ENCODE measurements at regions not wholly inside any gene's neighbourhood (a gene's known extent, or its start where the extent isn't known, plus 50 kb on each side); places are given as distances from the start of the nearest gene placed in this dataset.
"Not testable (repeated sequence)": the region's sequence is repeated elsewhere in the genome, so short reads cannot be mapped to it uniquely, and the experiment has no call there.

- DNase-seq, result no peak
Measured at GRCh38 chr2:194054313-194054712, 1602.7 kb upstream of the SLC39A10 start.

GRCh38 chr2:194044321-194044720, 1612.7 kb upstream of the SLC39A10 start:
- DNase-seq, result no peak

- DNase-seq, result not testable (repeated sequence)
Measured at GRCh38 chr2:194021130-194021529, 1635.9 kb upstream of the SLC39A10 start.

GRCh38 chr2:194020155-194020554, 1636.9 kb upstream of the SLC39A10 start:
- DNase-seq, result no peak

- no peak for DNase-seq
Measured at GRCh38 chr2:194015751-194016150, 1641.3 kb upstream of the SLC39A10 start.

- DNase-seq, result no peak
Measured at GRCh38 chr2:194014639-194015038, 1642.4 kb upstream of the SLC39A10 start.

- DNase-seq, result no peak
Measured at GRCh38 chr2:194004590-194005206, 1652.3 kb upstream of the SLC39A10 start.

- no peak for DNase-seq
Measured at GRCh38 chr2:194003911-194004310, 1653.1 kb upstream of the SLC39A10 start.

GRCh38 chr2:194002699-194003368, 1654.2 kb upstream of the SLC39A10 start:
- no peak for DNase-seq

- DNase-seq, result no peak
Measured at GRCh38 chr2:193990868-193991267, 1666.2 kb upstream of the SLC39A10 start.

GRCh38 chr2:193989645-193990044, 1667.4 kb upstream of the SLC39A10 start:
- no peak for DNase-seq

GRCh38 chr2:193988784-193989183, 1668.2 kb upstream of the SLC39A10 start:
- no peak for DNase-seq

- DNase-seq, result no peak
Measured at GRCh38 chr2:193985272-193985671, 1671.8 kb upstream of the SLC39A10 start.

GRCh38 chr2:193980599-193980998, 1676.4 kb upstream of the SLC39A10 start:
- DNase-seq, result no peak

- no peak for DNase-seq
Measured at GRCh38 chr2:193973781-193974180, 1683.2 kb upstream of the SLC39A10 start.

GRCh38 chr2:193966590-193966989, 1690.4 kb upstream of the SLC39A10 start:
- DNase-seq, result peak; percentile 74

- DNase-seq, result no peak
Measured at GRCh38 chr2:193965263-193965662, 1691.8 kb upstream of the SLC39A10 start.

GRCh38 chr2:193963472-193964119, 1693.4 kb upstream of the SLC39A10 start:
- peak; percentile 10 for DNase-seq

- no peak for DNase-seq
Measured at GRCh38 chr2:193946806-193947205, 1710.2 kb upstream of the SLC39A10 start.

GRCh38 chr2:193943406-193943960, 1713.5 kb upstream of the SLC39A10 start:
- no peak for DNase-seq

- no peak for DNase-seq
Measured at GRCh38 chr2:193935114-193935513, 1721.9 kb upstream of the SLC39A10 start.

GRCh38 chr2:193929131-193929530, 1727.9 kb upstream of the SLC39A10 start:
- DNase-seq, result no peak

GRCh38 chr2:193907561-193907960, 1712.8 kb upstream of the TMEFF2 start:
- DNase-seq, result no peak

- no peak for DNase-seq
Measured at GRCh38 chr2:193900292-193900691, 1705.6 kb upstream of the TMEFF2 start.
